Urinary bladder (tissue), 3 donors: ENCODE measurements at regions not wholly inside any gene's neighbourhood (a gene's known extent, or its start where the extent isn't known, plus 50 kb on each side); places are given as distances from the start of the nearest gene placed in this dataset.

Experiments
- DNase-seq: peaks from one replicate; pipeline ENCODE4 v3.0.0-alpha.2; 2015; ENCODE audit errors: extremely low spot score
- H3K27ac ChIP-seq: one replicate; pipeline ENCODE4 v1.5.1; 2013; ENCODE audit warnings: low read depth, mild to moderate bottlenecking, moderate library complexity
- H3K36me3 ChIP-seq: one replicate; pipeline ENCODE4 v1.6.1; 2013; ENCODE audit warnings: mild to moderate bottlenecking, moderate library complexity; ENCODE audit not compliant: insufficient read depth
- H3K4me1 ChIP-seq: one replicate; pipeline ENCODE4 v1.6.1; 2013; ENCODE audit warnings: mild to moderate bottlenecking, moderate library complexity; ENCODE audit not compliant: insufficient read depth
- H3K4me3 ChIP-seq: one replicate; pipeline ENCODE4 v1.5.1; 2013; ENCODE audit warnings: low read depth, low read length
- WGBS: extraction: QIAGEN DNeasy Blood & Tissue Kit; methylation state at CpG from one replicate; pipeline ENCODE4 v1.1.7; 2013; 5-methylcytosine and 5-hydroxymethylcytosine counted together
- donor health status: healthy with polysubstance abuse.
- donor health status: healthy.

GRCh38 chr6:40735521-40735920 lies 148.4 kb upstream of the LRFN2 start:
- WGBS, result 76% methylated on average over 7 of the region's 7 CpGs
- Histone ChIP-seq H3K27ac (no peak overlapping the region), H3K4me3 (no peak overlapping the region), H3K4me1 (no peaks in the 10 kb centered on the region), H3K36me3 (no peaks in the 10 kb centered on the region)
- DNase-seq, result no peak

DNA sequence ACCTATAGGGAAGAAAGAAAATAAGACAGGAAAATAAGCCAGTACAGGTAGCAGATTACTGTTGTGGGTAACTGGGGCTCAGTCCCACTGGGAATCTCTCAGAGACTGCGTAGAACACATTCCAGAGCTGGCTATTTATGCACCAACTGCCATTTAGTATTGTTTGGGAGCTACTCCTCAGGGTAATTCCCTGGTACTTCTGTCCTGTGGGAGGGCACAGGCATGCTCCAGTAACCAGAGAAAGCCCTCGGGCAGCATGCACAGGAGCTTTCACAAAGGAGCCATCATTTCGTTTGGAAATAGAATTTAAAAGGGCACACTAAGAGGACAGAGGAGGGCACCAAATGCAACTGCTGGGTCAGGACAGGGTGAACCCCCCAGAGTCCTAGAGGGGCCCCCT lies 148.0 kb upstream of the LRFN2 start:
- Histone ChIP-seq H3K4me1 (no peaks in the 10 kb centered on the region), H3K36me3 (no peaks in the 10 kb centered on the region), H3K27ac (no peak overlapping the region), H3K4me3 (no peak overlapping the region)
- DNase-seq, result no peak
- 72% methylated on average over 3 of the region's 3 CpGs for WGBS

GRCh38 chr6:40734607-40735006 lies 147.4 kb upstream of the LRFN2 start:
- no peaks in the 10 kb centered on the region for H3K4me1 ChIP-seq
- no peaks in the 10 kb centered on the region for H3K36me3 ChIP-seq
- no peak for DNase-seq
- no peak overlapping the region for H3K4me3 ChIP-seq
- WGBS, result 92% methylated on average over 4 of the region's 4 CpGs
- no peak overlapping the region for H3K27ac ChIP-seq

DNA sequence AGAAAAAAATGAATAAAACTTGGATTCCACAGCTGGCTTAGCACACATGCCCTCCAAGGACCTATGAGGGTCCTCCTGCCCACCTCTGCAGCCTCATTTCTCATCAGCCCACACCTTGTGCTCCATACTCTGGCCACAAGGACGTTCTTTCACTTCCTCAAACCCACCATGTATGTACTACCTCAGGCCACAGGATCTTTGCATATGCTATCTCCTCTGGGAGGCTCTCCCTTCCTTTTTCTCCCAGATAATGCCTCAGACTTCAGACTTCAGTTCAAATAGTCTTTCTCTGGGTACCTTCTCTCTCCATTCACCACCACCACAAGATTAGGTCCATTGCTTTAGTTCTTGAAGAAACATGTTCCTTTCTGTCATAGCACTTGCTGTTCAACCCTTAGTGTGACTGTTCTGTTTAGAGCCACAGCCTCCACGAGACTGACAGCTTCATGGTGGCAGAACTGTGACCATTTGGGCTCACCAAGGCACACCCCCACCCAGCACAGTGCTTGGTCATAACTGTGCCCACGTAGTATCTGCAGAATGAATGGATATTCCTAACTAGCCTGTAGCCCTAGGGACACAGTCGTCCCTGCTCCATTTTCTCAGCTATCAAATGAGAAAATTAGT lies 146.7 kb upstream of the LRFN2 start:
- no peak overlapping the region for H3K27ac ChIP-seq
- no peak for DNase-seq
- H3K36me3 ChIP-seq, result no peaks in the 10 kb centered on the region
- no peaks in the 10 kb centered on the region for H3K4me1 ChIP-seq
- no peak overlapping the region for H3K4me3 ChIP-seq
- 74% methylated on average over 4 of the region's 4 CpGs for WGBS

DNA sequence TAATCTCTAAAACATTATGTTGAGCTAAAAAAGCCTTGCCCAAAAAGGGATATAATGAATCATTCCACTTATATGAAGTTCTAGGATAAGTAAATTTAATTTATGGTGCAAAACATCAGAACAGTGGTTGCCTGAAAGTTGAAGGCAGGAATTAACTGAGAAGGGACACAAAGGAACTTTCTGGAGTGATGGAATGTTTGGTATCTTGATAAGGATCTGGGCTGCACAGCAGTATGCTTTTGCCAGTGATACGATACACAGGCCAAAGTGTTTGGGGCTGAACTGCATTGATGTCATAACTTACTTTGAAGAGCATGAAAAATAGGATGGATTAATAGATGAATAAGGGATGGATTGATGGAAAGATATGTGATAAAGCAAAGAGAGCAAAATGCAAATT lies 146.1 kb upstream of the LRFN2 start:
- Histone ChIP-seq H3K4me1 (no peaks in the 10 kb centered on the region), H3K36me3 (no peaks in the 10 kb centered on the region), H3K27ac (no peak overlapping the region), H3K4me3 (no peak overlapping the region)
- WGBS, result 26% methylated on average over 1 of the region's 1 CpG
- DNase-seq, result no peak

DNA sequence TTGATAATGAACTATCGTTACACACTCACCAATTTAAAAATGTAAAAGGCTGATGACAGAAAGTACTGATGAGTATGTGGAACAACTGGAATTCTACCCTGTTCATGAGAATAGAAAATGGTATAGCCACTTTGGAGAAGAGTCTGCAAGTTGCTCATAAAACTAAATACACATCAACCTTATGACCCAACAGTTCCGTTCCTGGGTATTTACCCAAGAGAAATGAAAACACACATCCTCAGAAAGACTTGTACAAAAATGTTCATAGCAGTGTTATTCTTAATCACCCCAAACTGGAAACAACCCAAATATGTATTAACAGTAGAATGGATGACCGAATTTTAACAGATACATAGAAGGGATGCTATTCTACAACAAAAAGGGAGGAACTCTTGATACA lies 145.7 kb upstream of the LRFN2 start:
- WGBS, result 68% methylated on average over 3 of the region's 3 CpGs
- H3K27ac ChIP-seq, result no peak overlapping the region
- no peak for DNase-seq
- no peaks in the 10 kb centered on the region for H3K4me1 ChIP-seq
- no peak overlapping the region for H3K4me3 ChIP-seq
- no peaks in the 10 kb centered on the region for H3K36me3 ChIP-seq

DNA sequence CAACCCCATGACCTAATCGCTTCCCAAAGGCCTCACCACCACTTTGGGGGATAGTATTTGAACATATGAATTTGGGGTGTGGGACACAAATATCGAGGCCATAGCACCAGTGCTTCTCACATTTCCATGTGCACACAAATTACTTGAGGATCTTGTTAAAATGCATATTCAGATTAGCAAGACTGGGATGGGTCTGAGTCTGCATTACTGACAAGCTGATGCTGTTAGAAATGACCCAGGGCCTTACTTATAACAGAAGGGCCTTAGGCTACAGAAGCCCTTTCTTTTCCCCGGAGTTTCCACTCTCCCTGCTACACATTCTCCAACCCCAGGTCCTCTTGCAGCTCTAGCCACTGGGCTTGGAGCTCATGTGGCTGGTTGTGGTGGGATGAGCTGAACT lies 141.5 kb upstream of the LRFN2 start:
- Histone ChIP-seq H3K27ac (no peak overlapping the region), H3K36me3 (no peaks in the 10 kb centered on the region), H3K4me3 (no peak overlapping the region), H3K4me1 (no peaks in the 10 kb centered on the region)
- WGBS, result 93% methylated on average over 3 of the region's 3 CpGs
- no peak for DNase-seq

DNA sequence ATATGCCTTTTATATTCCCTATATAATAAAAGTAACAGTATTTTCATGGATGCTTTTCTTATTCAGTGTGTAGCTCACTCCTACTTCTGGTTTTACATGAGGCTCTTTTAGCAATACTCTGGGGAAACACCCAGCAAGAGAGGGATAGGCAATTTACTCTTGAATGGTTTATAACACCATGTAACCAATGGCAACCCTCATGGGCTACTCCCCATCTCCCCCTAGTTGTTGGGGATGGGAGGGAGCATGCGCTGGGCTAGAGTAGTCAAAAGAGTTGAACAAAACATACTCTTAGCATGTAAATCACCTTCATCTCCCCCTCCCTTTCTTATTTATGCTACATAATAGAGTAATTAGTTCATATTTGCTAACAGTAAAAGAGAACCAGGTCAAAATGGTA lies 140.1 kb upstream of the LRFN2 start:
- no peak overlapping the region for H3K4me3 ChIP-seq
- H3K4me1 ChIP-seq, result no peaks in the 10 kb centered on the region
- DNase-seq, result no peak
- WGBS, result 93% methylated on average over 1 of the region's 1 CpG
- H3K36me3 ChIP-seq, result no peaks in the 10 kb centered on the region
- no peak overlapping the region for H3K27ac ChIP-seq

- DNase-seq, result no peak
- Histone ChIP-seq H3K4me3 (no peak overlapping the region), H3K27ac (no peak overlapping the region), H3K36me3 (no peaks in the 10 kb centered on the region), H3K4me1 (no peaks in the 10 kb centered on the region)
- WGBS, result 88% methylated on average over 5 of the region's 5 CpGs
These were observed 139.7 kb upstream of the LRFN2 start for GRCh38 chr6:40726853-40727252.

DNA sequence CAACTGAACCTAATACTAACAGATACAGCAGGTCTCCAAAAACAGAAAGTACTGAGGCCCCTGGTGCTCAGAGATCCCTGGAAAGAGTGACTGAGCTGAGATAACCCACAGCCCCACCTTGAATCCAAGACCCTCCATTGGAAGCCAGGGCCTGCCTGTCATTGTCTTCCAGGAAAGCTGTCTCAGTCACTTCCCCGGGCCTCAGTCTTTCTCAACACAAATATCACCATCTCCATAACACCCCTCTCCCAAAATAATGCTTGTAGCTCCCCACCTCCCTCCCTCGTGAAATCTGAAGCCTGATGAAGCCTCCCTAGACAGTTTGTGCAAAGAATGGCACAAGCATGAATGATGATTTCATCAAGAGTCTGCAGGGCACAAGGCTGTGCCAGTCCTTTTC lies 138.2 kb upstream of the LRFN2 start:
- DNase-seq, result no peak
- H3K4me1 ChIP-seq, result no peaks in the 10 kb centered on the region
- no peak overlapping the region for H3K27ac ChIP-seq
- 90% methylated on average over 2 of the region's 2 CpGs for WGBS
- H3K4me3 ChIP-seq, result no peak overlapping the region
- H3K36me3 ChIP-seq, result no peaks in the 10 kb centered on the region

DNA sequence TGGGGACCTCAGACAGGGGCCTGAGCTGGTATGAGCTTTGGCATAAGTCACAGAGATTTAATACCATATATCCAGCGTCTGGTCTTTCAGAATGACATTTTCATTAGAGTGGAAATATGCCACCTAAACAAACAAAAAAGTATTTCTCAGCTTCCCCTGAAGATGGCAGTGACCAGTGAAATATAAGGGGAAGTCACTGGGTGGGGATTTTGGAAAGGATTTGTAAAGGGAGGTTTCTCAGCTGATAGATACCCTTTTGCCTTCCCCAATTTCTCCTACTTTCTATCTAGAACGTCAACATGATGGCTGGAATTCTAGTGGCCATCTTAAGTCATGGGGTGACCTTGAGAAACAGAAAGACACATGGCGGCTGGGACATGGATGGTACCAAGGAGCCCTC lies 137.7 kb upstream of the LRFN2 start:
- no peak for DNase-seq
- H3K4me1 ChIP-seq, result no peaks in the 10 kb centered on the region
- H3K36me3 ChIP-seq, result no peaks in the 10 kb centered on the region
- H3K27ac ChIP-seq, result no peak overlapping the region
- no peak overlapping the region for H3K4me3 ChIP-seq
- 70% methylated on average over 3 of the region's 3 CpGs for WGBS

GRCh38 chr6:40723967-40724366 lies 136.8 kb upstream of the LRFN2 start:
- no peaks in the 10 kb centered on the region for H3K36me3 ChIP-seq
- H3K4me3 ChIP-seq, result no peak overlapping the region
- no peak for DNase-seq
- WGBS, result 59% methylated on average over 5 of the region's 5 CpGs
- no peak overlapping the region for H3K27ac ChIP-seq
- H3K4me1 ChIP-seq, result no peaks in the 10 kb centered on the region

- no peak for DNase-seq
- 72% methylated on average over 3 of the region's 3 CpGs for WGBS
- H3K4me3 ChIP-seq, result no peak overlapping the region
- H3K27ac ChIP-seq, result no peak overlapping the region
- no peaks in the 10 kb centered on the region for H3K36me3 ChIP-seq
- H3K4me1 ChIP-seq, result no peaks in the 10 kb centered on the region
These were observed 135.5 kb upstream of the LRFN2 start for GRCh38 chr6:40722553-40723258.

DNA sequence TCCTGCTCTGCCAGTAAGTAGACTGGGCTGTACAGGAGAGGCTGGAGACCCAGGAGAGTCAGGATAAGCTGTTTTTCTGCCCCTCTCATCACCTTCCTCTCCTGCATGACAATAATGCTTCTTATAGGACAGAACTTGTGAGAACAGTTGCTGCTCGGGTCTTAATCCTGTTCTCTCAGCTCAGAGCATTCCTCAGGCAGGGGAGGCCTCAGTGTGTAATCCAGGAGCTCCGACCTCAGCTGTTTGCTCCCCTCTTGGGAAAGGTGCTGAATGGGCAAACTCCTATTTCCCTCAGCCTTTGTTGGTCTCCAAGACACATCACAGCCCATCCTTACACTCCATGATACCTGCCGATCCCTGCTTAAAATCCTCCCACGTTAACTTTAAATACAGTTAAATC lies 134.9 kb upstream of the LRFN2 start:
- Histone ChIP-seq H3K27ac (no peak overlapping the region), H3K4me1 (no peaks in the 10 kb centered on the region), H3K4me3 (no peak overlapping the region), H3K36me3 (no peaks in the 10 kb centered on the region)
- DNase-seq, result no peak
- 84% methylated on average over 4 of the region's 4 CpGs for WGBS
